ENCODE measurements at regions not wholly inside any gene's neighbourhood (a gene's known extent, or its start where the extent isn't known, plus 50 kb on each side); places are given as distances from the start of the nearest gene placed in this dataset.

GRCh38 chr10:4101918-4102654 lies 317.1 kb upstream of the KLF6 start:
- CTCF ChIA-PET = no interaction called here
- Histone ChIP-seq H4K20me1 (ENCODE audit: low read length) (no peaks in the 10 kb centered on the region), H3K27me3 (ENCODE audit: low read length) (no peaks in the 10 kb centered on the region), H3K4me3 (ENCODE audit: low read length) (no peak overlapping the region), H3K4me1 (ENCODE audit: insufficient read depth, low read length) (0 out of 2 replicates have a peak, but pooled peaks cover 10% of the 10 kb centered on the region), H3K9me3 (ENCODE audit: low read length) (no peaks in the 10 kb centered on the region), H3F3A (ENCODE audit: low read length, unreplicated experiment) (no peaks in the 10 kb centered on the region), H3K9me2 (replicated peaks; ENCODE audit: low read length) (no peaks in the 10 kb centered on the region), H2AFZ (ENCODE audit: low read length) (no peak overlapping the region), H3K4me2 (ENCODE audit: low read length) (no peak overlapping the region), H3K36me3 (ENCODE audit: low read depth, low read length) (no peaks in the 10 kb centered on the region), H3K9ac (ENCODE audit: low read length) (no peak overlapping the region), H3K27ac (ENCODE audit: low read length) (no peak overlapping the region), H3K79me2 (ENCODE audit: low read length) (no peaks in the 10 kb centered on the region)
- DNase-seq (no peak), ATAC-seq (no peak)
- TF ChIP-seq EZH2 (IDR thresholded peaks at IDR 0.05; ENCODE audit: low read length, unreplicated experiment) (no peak), EZH2phosphoT487 (IDR thresholded peaks at IDR 0.05; ENCODE audit: borderline replicate concordance, low read length) (no peak), CTCF (conservative IDR thresholded peaks at IDR 0.05; ENCODE audit: low read depth, low read length) (no peak)
- POLR2A ChIA-PET (ENCODE audit: unreplicated experiment) = no interaction called here
- BruUV-seq (replicated peaks) = no TSS peak
- intact Hi-C loops (cut with micrococcal nuclease) = no loop called here

- ATAC-seq = no peak
- no peak overlapping the region for H3K4me2 ChIP-seq (ENCODE audit: low read length)
- CTCF ChIA-PET = no interaction called here
These were observed 315.4 kb upstream of the KLF6 start for GRCh38 chr10:4100380-4100779.

More at GRCh38 chr10:4100380-4100779, 315.4 kb upstream of the KLF6 start:
- no TSS peak for BruUV-seq (replicated peaks)
- Histone ChIP-seq H3K4me3 (ENCODE audit: low read length) (no peak overlapping the region), H3K36me3 (ENCODE audit: low read depth, low read length) (no peaks in the 10 kb centered on the region), H3K27me3 (ENCODE audit: low read length) (no peaks in the 10 kb centered on the region), H3K27ac (ENCODE audit: low read length) (no peak overlapping the region), H2AFZ (ENCODE audit: low read length) (no peak overlapping the region), H3K4me1 (ENCODE audit: insufficient read depth, low read length) (0 out of 2 replicates have a peak, but pooled peaks cover 10% of the 10 kb centered on the region), H3K79me2 (ENCODE audit: low read length) (no peaks in the 10 kb centered on the region), H4K20me1 (ENCODE audit: low read length) (no peaks in the 10 kb centered on the region), H3K9ac (ENCODE audit: low read length) (no peak overlapping the region), H3F3A (ENCODE audit: low read length, unreplicated experiment) (no peaks in the 10 kb centered on the region), H3K9me2 (replicated peaks; ENCODE audit: low read length) (no peaks in the 10 kb centered on the region), H3K9me3 (ENCODE audit: low read length) (no peaks in the 10 kb centered on the region)
- intact Hi-C loops (cut with micrococcal nuclease) = no loop called here
- TF ChIP-seq EZH2phosphoT487 (IDR thresholded peaks at IDR 0.05; ENCODE audit: borderline replicate concordance, low read length) (no peak), CTCF (conservative IDR thresholded peaks at IDR 0.05; ENCODE audit: low read depth, low read length) (no peak), EZH2 (IDR thresholded peaks at IDR 0.05; ENCODE audit: low read length, unreplicated experiment) (no peak)
- no peak for DNase-seq
- POLR2A ChIA-PET (ENCODE audit: unreplicated experiment) = no interaction called here

Measured in PC-3 (cell line).